MM.1S (cell line): ENCODE measurements at regions not wholly inside any gene's neighbourhood (a gene's known extent, or its start where the extent isn't known, plus 50 kb on each side); places are given as distances from the start of the nearest gene placed in this dataset.

Experiments used
- DNase-seq: peaks from one replicate; pipeline ENCODE4 v3.0.0-alpha.2; 2015
- H2AFZ ChIP-seq: fragments of 300-600 bp; sonication (generic); 2 replicates; pipeline ENCODE4 v1.6.0; 2016; ENCODE audit warnings: antibody characterized with exemption, low read length
- H3F3A ChIP-seq: fragments of 300-600 bp; sonication (generic); 2 replicates; pipeline ENCODE4 v1.6.1; 2016; ENCODE audit warnings: mild to moderate bottlenecking, antibody characterized with exemption, low read length, moderate library complexity, mixed read lengths; ENCODE audit not compliant: insufficient read depth
- H3K27ac ChIP-seq: fragments of 300-600 bp; sonication (generic); 2 replicates; pipeline ENCODE4 v1.5.1; 2016; ENCODE audit warnings: mild to moderate bottlenecking, low read length
- H3K27me3 ChIP-seq: fragments of 300-600 bp; sonication (generic); replicated peaks from 2 replicates; pipeline ENCODE4 v1.6.0; 2016; ENCODE audit warnings: low read length; ENCODE audit not compliant: insufficient read depth
- H3K36me3 ChIP-seq: fragments of 300-600 bp; sonication (generic); replicated peaks from 2 replicates; pipeline ENCODE4 v1.6.1; 2016; ENCODE audit warnings: mild to moderate bottlenecking, low read length, mixed read lengths; ENCODE audit not compliant: insufficient read depth
- H3K4me1 ChIP-seq: fragments of 300-600 bp; sonication (generic); 2 replicates; pipeline ENCODE4 v1.6.1; 2016; ENCODE audit warnings: low read length, mixed read lengths
- H3K4me2 ChIP-seq: fragments of 300-600 bp; sonication (generic); 2 replicates; pipeline ENCODE4 v1.6.0; 2016; ENCODE audit warnings: low read depth, low read length
- H3K4me3 ChIP-seq: fragments of 300-600 bp; sonication (generic); 2 replicates; pipeline ENCODE4 v1.5.1; 2016; ENCODE audit warnings: low read length, mixed read lengths
- H3K79me2 ChIP-seq: fragments of 300-600 bp; sonication (generic); 2 replicates; pipeline ENCODE4 v1.6.1; 2016; ENCODE audit warnings: mixed run types, low read length, mixed read lengths
- H3K9ac ChIP-seq: fragments of 300-600 bp; sonication (generic); 2 replicates; pipeline ENCODE4 v1.6.1; 2016; ENCODE audit warnings: low read length, mixed read lengths
- H3K9me2 ChIP-seq: fragments of 300-600 bp; sonication (generic); replicated peaks from 2 replicates; pipeline ENCODE4 v1.6.1; 2016; ENCODE audit warnings: mild to moderate bottlenecking, low read length, mixed read lengths; ENCODE audit not compliant: insufficient read depth
- H3K9me3 ChIP-seq: fragments of 300-600 bp; sonication (generic); replicated peaks from 2 replicates; pipeline ENCODE4 v1.6.1; 2016; ENCODE audit warnings: mild to moderate bottlenecking, low read length, mixed read lengths; ENCODE audit not compliant: insufficient read depth
- H4K20me1 ChIP-seq: fragments of 300-600 bp; sonication (generic); 2 replicates; pipeline ENCODE4 v1.6.1; 2016; ENCODE audit warnings: mild to moderate bottlenecking, low read length, moderate library complexity, mixed read lengths; ENCODE audit not compliant: insufficient read depth
- CTCF ChIP-seq: fragments of 300-600 bp; sonication (generic); IDR thresholded peaks from 2 replicates; pipeline ENCODE4 v1.5.1; 2016; ENCODE audit warnings: antibody characterized with exemption, low read length, mixed read lengths
- EZH2 ChIP-seq: fragments of 300-600 bp; sonication (generic); optimal IDR thresholded peaks from 2 replicates; pipeline ENCODE3; 2017; ENCODE audit warnings: low read depth, mild to moderate bottlenecking, antibody characterized with exemption, low read length, mixed read lengths
- EZH2phosphoT487 ChIP-seq: fragments of 300-600 bp; sonication (generic); IDR thresholded peaks from 2 replicates; pipeline ENCODE4 v1.6.1; 2018; ENCODE audit warnings: antibody characterized with exemption, low read length

- Histone ChIP-seq H3K27me3 (no peaks in the 10 kb centered on the region), H4K20me1 (no peaks in the 10 kb centered on the region), H3K9me2 (no peaks in the 10 kb centered on the region), H3K9me3 (no peaks in the 10 kb centered on the region), H2AFZ (no peak overlapping the region), H3K4me3 (no peak overlapping the region), H3F3A (no peaks in the 10 kb centered on the region), H3K4me2 (no peak overlapping the region), H3K9ac (no peak overlapping the region), H3K4me1 (no peaks in the 10 kb centered on the region), H3K27ac (no peak overlapping the region), H3K79me2 (no peaks in the 10 kb centered on the region), H3K36me3 (no peaks in the 10 kb centered on the region)
- TF ChIP-seq EZH2 = no peak
- TF ChIP-seq EZH2phosphoT487 = no peak
- no peak for TF ChIP-seq CTCF
- no peak for DNase-seq
Measured at GRCh38 chr11:79845002-79845709, 404.3 kb upstream of the TENM4 start.

GRCh38 chr11:79834015-79834414 is 393.2 kb upstream of the TENM4 start:
- no peaks in the 10 kb centered on the region for H3K4me1 ChIP-seq
- no peaks in the 10 kb centered on the region for H3F3A ChIP-seq
- H3K4me3 ChIP-seq = no peak overlapping the region
- H3K9me2 ChIP-seq = no peaks in the 10 kb centered on the region
- no peak overlapping the region for H3K4me2 ChIP-seq
- H3K79me2 ChIP-seq = no peaks in the 10 kb centered on the region
- no peaks in the 10 kb centered on the region for H4K20me1 ChIP-seq
- DNase-seq = no peak
- no peaks in the 10 kb centered on the region for H3K27me3 ChIP-seq
- H2AFZ ChIP-seq = no peak overlapping the region
- no peak overlapping the region for H3K27ac ChIP-seq
- no peak overlapping the region for H3K9ac ChIP-seq
- no peaks in the 10 kb centered on the region for H3K36me3 ChIP-seq
- TF ChIP-seq EZH2 = no peak
- TF ChIP-seq EZH2phosphoT487 = no peak
- TF ChIP-seq CTCF = no peak
- no peaks in the 10 kb centered on the region for H3K9me3 ChIP-seq

- TF ChIP-seq EZH2 (no peak), EZH2phosphoT487 (no peak), CTCF (no peak)
- Histone ChIP-seq H3K36me3 (no peaks in the 10 kb centered on the region), H3K9ac (no peak overlapping the region), H3K4me3 (no peak overlapping the region), H3K27ac (no peak overlapping the region), H4K20me1 (no peaks in the 10 kb centered on the region), H3K9me3 (no peaks in the 10 kb centered on the region), H3K27me3 (no peaks in the 10 kb centered on the region), H3K79me2 (no peaks in the 10 kb centered on the region), H3K4me1 (no peaks in the 10 kb centered on the region), H2AFZ (no peak overlapping the region), H3F3A (no peaks in the 10 kb centered on the region), H3K4me2 (no peak overlapping the region), H3K9me2 (no peaks in the 10 kb centered on the region)
- no peak for DNase-seq
Measured at GRCh38 chr11:79830446-79830845, 389.6 kb upstream of the TENM4 start.
